SK-N-SH treated with all-trans-retinoic acid at 6 μM for 48 hours (cell line): ENCODE measurements at regions not wholly inside any gene's neighbourhood (a gene's known extent, or its start where the extent isn't known, plus 50 kb on each side); places are given as distances from the start of the nearest gene placed in this dataset.

Source experiments
- ARNTL ChIP-seq: fragments of 450-650 bp; formaldehyde crosslinking; IDR thresholded peaks from 2 replicates; pipeline ENCODE4 v1.5.0; 2020; ENCODE audit warnings: low read depth, mild to moderate bottlenecking, moderate library complexity, borderline replicate concordance
- CSDC2 ChIP-seq: fragments of 250-450 bp; sonication (Bioruptor Pico); IDR thresholded peaks from 2 replicates; pipeline ENCODE4 v1.5.0; 2020; ENCODE audit warnings: mild to moderate bottlenecking, moderate library complexity
- SNAI2 ChIP-seq: fragments of 250-450 bp; sonication (Bioruptor Pico); IDR thresholded peaks from 2 replicates; pipeline ENCODE4 v1.5.0; 2020; ENCODE audit warnings: mild to moderate bottlenecking, moderate library complexity
- TCF4 ChIP-seq: fragments of 250-450 bp; sonication (Bioruptor Pico); IDR thresholded peaks from 2 replicates; pipeline ENCODE4 v1.8.0; 2021; ENCODE audit warnings: mild to moderate bottlenecking, moderate library complexity, borderline replicate concordance
- TOX ChIP-seq: fragments of 250-450 bp; sonication (Bioruptor Pico); IDR thresholded peaks from 2 replicates; pipeline ENCODE4 v1.8.0; 2021; ENCODE audit warnings: mild to moderate bottlenecking, moderate library complexity, borderline replicate concordance
- ZFP30 ChIP-seq: fragments of 450-650 bp; formaldehyde crosslinking; IDR thresholded peaks from 2 replicates; pipeline ENCODE4 v1.5.0; 2022; ENCODE audit warnings: mild to moderate bottlenecking, moderate library complexity
- ZNF70 ChIP-seq: fragments of 450-650 bp; formaldehyde crosslinking; IDR thresholded peaks from 2 replicates; pipeline ENCODE4 v1.5.0; 2020; ENCODE audit warnings: mild to moderate bottlenecking, moderate library complexity
- TF ChIP-seq, protein P1 (sequence below): fragments of 250-450 bp; sonication (Bioruptor Pico); IDR thresholded peaks from 2 replicates; pipeline ENCODE4 v1.5.1; 2021; ENCODE audit warnings: mild to moderate bottlenecking, moderate library complexity
- TF ChIP-seq, protein P2 (sequence below): fragments of 250-450 bp; sonication (Bioruptor Pico); IDR thresholded peaks from 2 replicates; pipeline ENCODE4 v1.8.0; 2020; ENCODE audit warnings: mild to moderate bottlenecking, moderate library complexity, borderline replicate concordance

DNA sequence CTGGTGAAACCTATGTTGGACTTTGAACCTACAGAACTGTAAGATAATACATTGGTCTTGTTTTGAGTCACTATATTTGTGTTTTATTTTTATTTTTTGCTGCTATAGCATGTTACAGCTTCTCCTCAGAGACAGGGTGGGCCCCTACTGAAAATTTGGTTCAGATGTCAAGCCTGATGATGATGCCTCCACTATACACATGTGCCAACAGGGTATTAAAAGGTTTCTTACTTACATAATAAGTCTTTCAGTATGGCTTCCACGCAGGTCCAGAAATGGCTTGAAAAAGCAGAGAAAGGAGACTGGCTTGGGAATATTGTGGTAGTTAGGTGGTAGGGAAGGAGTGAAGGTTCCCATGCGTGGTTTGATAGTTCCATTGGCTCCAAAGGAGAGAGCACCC lies 52.9 kb upstream of the ELAC2 start:
- TF ChIP-seq, protein P1, sequence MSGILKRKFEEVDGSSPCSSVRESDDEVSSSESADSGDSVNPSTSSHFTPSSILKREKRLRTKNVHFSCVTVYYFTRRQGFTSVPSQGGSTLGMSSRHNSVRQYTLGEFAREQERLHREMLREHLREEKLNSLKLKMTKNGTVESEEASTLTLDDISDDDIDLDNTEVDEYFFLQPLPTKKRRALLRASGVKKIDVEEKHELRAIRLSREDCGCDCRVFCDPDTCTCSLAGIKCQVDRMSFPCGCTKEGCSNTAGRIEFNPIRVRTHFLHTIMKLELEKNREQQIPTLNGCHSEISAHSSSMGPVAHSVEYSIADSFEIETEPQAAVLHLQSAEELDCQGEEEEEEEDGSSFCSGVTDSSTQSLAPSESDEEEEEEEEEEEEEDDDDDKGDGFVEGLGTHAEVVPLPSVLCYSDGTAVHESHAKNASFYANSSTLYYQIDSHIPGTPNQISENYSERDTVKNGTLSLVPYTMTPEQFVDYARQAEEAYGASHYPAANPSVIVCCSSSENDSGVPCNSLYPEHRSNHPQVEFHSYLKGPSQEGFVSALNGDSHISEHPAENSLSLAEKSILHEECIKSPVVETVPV (CRISPR knock-in tag): no peak
- TF ChIP-seq CSDC2 (CRISPR knock-in tag) (no peak), ZNF70 (CRISPR knock-in tag) (no peak), ARNTL (CRISPR knock-in tag) (no peak), TOX (CRISPR knock-in tag) (no peak), TCF4 (CRISPR knock-in tag) (no peak), SNAI2 (CRISPR knock-in tag) (no peak), ZFP30 (CRISPR knock-in tag) (no peak)
- TF ChIP-seq, protein P2, sequence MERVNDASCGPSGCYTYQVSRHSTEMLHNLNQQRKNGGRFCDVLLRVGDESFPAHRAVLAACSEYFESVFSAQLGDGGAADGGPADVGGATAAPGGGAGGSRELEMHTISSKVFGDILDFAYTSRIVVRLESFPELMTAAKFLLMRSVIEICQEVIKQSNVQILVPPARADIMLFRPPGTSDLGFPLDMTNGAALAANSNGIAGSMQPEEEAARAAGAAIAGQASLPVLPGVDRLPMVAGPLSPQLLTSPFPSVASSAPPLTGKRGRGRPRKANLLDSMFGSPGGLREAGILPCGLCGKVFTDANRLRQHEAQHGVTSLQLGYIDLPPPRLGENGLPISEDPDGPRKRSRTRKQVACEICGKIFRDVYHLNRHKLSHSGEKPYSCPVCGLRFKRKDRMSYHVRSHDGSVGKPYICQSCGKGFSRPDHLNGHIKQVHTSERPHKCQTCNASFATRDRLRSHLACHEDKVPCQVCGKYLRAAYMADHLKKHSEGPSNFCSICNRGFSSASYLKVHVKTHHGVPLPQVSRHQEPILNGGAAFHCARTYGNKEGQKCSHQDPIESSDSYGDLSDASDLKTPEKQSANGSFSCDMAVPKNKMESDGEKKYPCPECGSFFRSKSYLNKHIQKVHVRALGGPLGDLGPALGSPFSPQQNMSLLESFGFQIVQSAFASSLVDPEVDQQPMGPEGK (CRISPR knock-in tag): no peak
